Keratinocyte (primary cell): ENCODE measurements at regions not wholly inside any gene's neighbourhood (a gene's known extent, or its start where the extent isn't known, plus 50 kb on each side); places are given as distances from the start of the nearest gene placed in this dataset.

Experiments
- DNase-seq: peaks from one replicate; pipeline ENCODE4 v3.0.0-alpha.2; 2011; ENCODE audit warnings: low read depth, missing footprints, low spot score
- FAIRE-seq: peaks from 2 replicates; lab custom pipeline; 2011; peaks lifted over from hg19 to GRCh38; lab: Jason Lieb, UNC
- H2AFZ ChIP-seq: 2 replicates; pipeline ENCODE4 v1.6.0; 2012; ENCODE audit warnings: low read length, control low read depth, inconsistent platforms; ENCODE audit not compliant: control insufficient read depth
- H3K27ac ChIP-seq: 2 replicates; pipeline ENCODE4 v1.5.1; 2011; ENCODE audit warnings: low read length; ENCODE audit not compliant: control insufficient read depth, insufficient read depth
- H3K27me3 ChIP-seq: 3 replicates; pipeline ENCODE4 v1.6.0; 2011; ENCODE audit warnings: low read length; ENCODE audit not compliant: control insufficient read depth, insufficient read depth; ENCODE audit errors: extremely low read depth
- H3K36me3 ChIP-seq, 2 experiments: 2 replicates in 1 of 2; 3 replicates in 1 of 2; pipeline ENCODE4 v1.5.1; 2011; ENCODE audit warnings: low read length in 2 of 2, mild to moderate bottlenecking in 1 of 2; ENCODE audit not compliant: control insufficient read depth in 2 of 2, insufficient read depth in 2 of 2; ENCODE audit errors: extremely low read depth in 1 of 2
- H3K4me1 ChIP-seq: 3 replicates; pipeline ENCODE4 v1.5.1; 2011; ENCODE audit warnings: low read length; ENCODE audit not compliant: control insufficient read depth, insufficient read depth; ENCODE audit errors: extremely low read depth
- H3K4me2 ChIP-seq: 3 replicates; pipeline ENCODE4 v1.6.0; 2011; ENCODE audit warnings: low read depth, low read length; ENCODE audit not compliant: control insufficient read depth, insufficient read depth; ENCODE audit errors: extremely low read depth
- H3K4me3 ChIP-seq, 3 experiments: fragments of 200-600 bp in 1 of 3; sonication (generic) in 1 of 3; 2 replicates in 2 of 3; 3 replicates in 1 of 3; pipeline ENCODE4 v1.5.1; 2011 to 2016; ENCODE audit warnings: low read length in 3 of 3, mild to moderate bottlenecking in 3 of 3, control low read depth in 2 of 3, inconsistent platforms in 1 of 3, low read depth in 1 of 3, mixed read lengths in 1 of 3, mixed run types in 1 of 3, moderate library complexity in 1 of 3; ENCODE audit not compliant: control insufficient read depth in 2 of 3, insufficient read depth in 2 of 3; ENCODE audit errors: extremely low read depth in 1 of 3
- H3K79me2 ChIP-seq: 2 replicates; pipeline ENCODE4 v1.6.0; 2012; ENCODE audit warnings: low read length; ENCODE audit not compliant: control insufficient read depth, insufficient read depth
- H3K9ac ChIP-seq: 3 replicates; pipeline ENCODE4 v1.6.0; 2011; ENCODE audit warnings: low read length; ENCODE audit not compliant: control insufficient read depth, insufficient read depth; ENCODE audit errors: extremely low read depth
- H3K9me1 ChIP-seq: 3 replicates; pipeline ENCODE4 v1.6.0; 2011; ENCODE audit warnings: low read length; ENCODE audit not compliant: control insufficient read depth, insufficient read depth; ENCODE audit errors: extremely low read depth
- H3K9me3 ChIP-seq: 2 replicates; pipeline ENCODE4 v1.5.1; 2012; ENCODE audit warnings: low read depth, low read length; ENCODE audit not compliant: control insufficient read depth
- H4K20me1 ChIP-seq: 3 replicates; pipeline ENCODE4 v1.6.0; 2011; ENCODE audit warnings: low read length; ENCODE audit not compliant: control insufficient read depth, insufficient read depth; ENCODE audit errors: extremely low read depth
- CTCF ChIP-seq, 3 experiments: IDR thresholded peaks in 1 of 3; conservative IDR thresholded peaks in 1 of 3; optimal IDR thresholded peaks in 1 of 3; 2 replicates in 2 of 3; 3 replicates in 1 of 3; pipeline versions ENCODE3 to v1.5.1; 2011; ENCODE audit warnings: low read length in 3 of 3, mild to moderate bottlenecking in 3 of 3, moderate library complexity in 2 of 3, control low read depth in 1 of 3, inconsistent platforms in 1 of 3; ENCODE audit not compliant: insufficient read depth in 2 of 3; ENCODE audit errors: extremely low read depth in 1 of 3
- EZH2 ChIP-seq: IDR thresholded peaks from one replicate; pipeline ENCODE4 v1.6.1; 2012; ENCODE audit warnings: inconsistent platforms, mild to moderate bottlenecking, low read length, moderate library complexity
- dilution Hi-C: fragments of 300-500 bp; cut with MboI; formaldehyde crosslinking; loops from one replicate; pipeline ENCODE4 v1.7.0; 2020; ENCODE audit warnings: low sequenced_read_pairs; ENCODE audit not compliant: extremely low pct_ligation_motif_present

- FAIRE-seq = no peak
These were observed 1973.3 kb downstream of the OLFM4 start for GRCh38 chr13:55001881-55002280.

GRCh38 chr13:55007681-55008080 is 1979.1 kb downstream of the OLFM4 start:
- no peaks in the 10 kb centered on the region for H4K20me1 ChIP-seq
- TF ChIP-seq CTCF (optimal IDR thresholded peaks at IDR 0.05 in 1 of 3, IDR thresholded peaks at IDR 0.05 in 1 of 3, conservative IDR thresholded peaks at IDR 0.05 in 1 of 3; ENCODE audit: extremely low read depth in 1 of 3, insufficient read depth in 2 of 3, low read length in 3 of 3) (no peak), EZH2 (no peak)
- H3K9ac ChIP-seq = no peak overlapping the region
- no peaks in the 10 kb centered on the region for H3K27me3 ChIP-seq
- dilution Hi-C loops = no loop called here
- no peaks in the 10 kb centered on the region for H3K9me1 ChIP-seq
- H2AFZ ChIP-seq = no peak overlapping the region
- H3K4me3 ChIP-seq = no peak overlapping the region
- no peaks in the 10 kb centered on the region for H3K79me2 ChIP-seq
- H3K4me1 ChIP-seq = no peaks in the 10 kb centered on the region
- no peak overlapping the region for H3K4me2 ChIP-seq
- no peaks in the 10 kb centered on the region for H3K36me3 ChIP-seq
- H3K27ac ChIP-seq = no peak overlapping the region
- FAIRE-seq (no peak), DNase-seq (no peak)
- H3K9me3 ChIP-seq = no peaks in the 10 kb centered on the region

More at GRCh38 chr13:55001881-55002280, 1973.3 kb downstream of the OLFM4 start:
- DNase-seq = no peak
- Histone ChIP-seq H3K27me3 (no peaks in the 10 kb centered on the region), H3K9me1 (no peaks in the 10 kb centered on the region), H3K36me3 (no peaks in the 10 kb centered on the region), H3K9ac (no peak overlapping the region), H3K79me2 (no peaks in the 10 kb centered on the region), H3K4me3 (no peak overlapping the region), H2AFZ (no peak overlapping the region), H4K20me1 (no peaks in the 10 kb centered on the region), H3K9me3 (no peaks in the 10 kb centered on the region), H3K27ac (no peak overlapping the region), H3K4me1 (no peaks in the 10 kb centered on the region), H3K4me2 (no peak overlapping the region)
- dilution Hi-C loops = no loop called here
- TF ChIP-seq EZH2 (no peak), CTCF (optimal IDR thresholded peaks at IDR 0.05 in 1 of 3, IDR thresholded peaks at IDR 0.05 in 1 of 3, conservative IDR thresholded peaks at IDR 0.05 in 1 of 3; ENCODE audit: extremely low read depth in 1 of 3, insufficient read depth in 2 of 3, low read length in 3 of 3) (no peak)
